G401.6 (cell line): ENCODE measurements at regions not wholly inside any gene's neighbourhood (a gene's known extent, or its start where the extent isn't known, plus 50 kb on each side); places are given as distances from the start of the nearest gene placed in this dataset.
"Not testable (repeated sequence)": the region's sequence is repeated elsewhere in the genome, so short reads cannot be mapped to it uniquely, and the experiment has no call there.

Experiments
- FAIRE-seq: peaks from 2 replicates; lab custom pipeline; 2012; peaks lifted over from hg19 to GRCh38; lab: Jason Lieb, UNC

GRCh38 chr4:16450724-16451123 lies 224.5 kb upstream of the TAPT1 start:
- no peak for FAIRE-seq

DNA sequence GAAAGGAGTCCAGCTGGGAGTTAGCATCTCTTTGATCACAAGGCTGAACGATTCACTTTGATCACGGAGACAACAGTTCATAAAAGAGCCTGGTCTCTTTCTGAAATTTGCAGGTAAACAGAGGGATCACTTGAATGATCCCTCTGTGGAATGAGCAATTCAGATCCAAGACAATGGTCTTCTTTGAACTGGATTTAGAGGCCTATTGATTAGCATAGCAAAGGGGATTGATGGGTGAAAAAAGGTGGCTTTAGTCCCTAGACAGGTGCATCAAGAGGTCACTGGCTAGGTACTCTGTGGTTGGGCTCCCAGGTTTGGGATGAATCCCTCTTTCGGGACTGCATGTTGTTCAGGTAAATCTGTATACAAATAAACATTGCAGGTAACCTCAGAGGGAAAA lies 223.8 kb upstream of the TAPT1 start:
- FAIRE-seq = no peak

- no peak for FAIRE-seq
These were observed 223.1 kb upstream of the TAPT1 start for GRCh38 chr4:16449406-16449805.

GRCh38 chr4:16448241-16448840 lies 222.1 kb upstream of the TAPT1 start:
- no peak for FAIRE-seq

- no peak for FAIRE-seq
These were observed 217.3 kb upstream of the TAPT1 start for GRCh38 chr4:16443504-16444088.

GRCh38 chr4:16442296-16442695 lies 216.0 kb upstream of the TAPT1 start:
- FAIRE-seq = no peak

GRCh38 chr4:16439768-16440167 lies 213.5 kb upstream of the TAPT1 start:
- no peak for FAIRE-seq

GRCh38 chr4:16438986-16439385 lies 212.7 kb upstream of the TAPT1 start:
- no peak for FAIRE-seq

- no peak for FAIRE-seq
These were observed 211.6 kb upstream of the TAPT1 start for GRCh38 chr4:16437836-16438235.

DNA sequence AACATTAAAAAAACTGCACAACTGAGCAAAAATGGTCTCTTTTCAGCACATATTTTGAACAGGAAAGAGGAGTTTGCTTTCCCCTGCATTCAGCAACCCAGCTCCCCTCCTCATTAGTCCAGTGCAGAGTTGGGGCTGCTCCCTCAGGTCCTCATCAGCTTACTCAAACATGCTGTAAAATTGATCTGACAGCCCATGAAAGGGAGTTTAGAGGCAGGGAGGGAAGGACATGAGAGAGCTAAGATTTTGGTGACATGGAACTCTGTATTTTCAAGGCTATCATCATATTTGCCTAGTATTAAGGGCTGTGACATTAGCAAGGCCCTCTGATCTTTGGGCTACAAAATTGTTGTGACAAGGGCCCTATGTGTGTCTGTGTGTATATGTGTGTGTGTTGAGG lies 205.6 kb upstream of the TAPT1 start:
- FAIRE-seq = no peak

- FAIRE-seq = no peak
These were observed 192.5 kb upstream of the TAPT1 start for GRCh38 chr4:16418814-16419213.

DNA sequence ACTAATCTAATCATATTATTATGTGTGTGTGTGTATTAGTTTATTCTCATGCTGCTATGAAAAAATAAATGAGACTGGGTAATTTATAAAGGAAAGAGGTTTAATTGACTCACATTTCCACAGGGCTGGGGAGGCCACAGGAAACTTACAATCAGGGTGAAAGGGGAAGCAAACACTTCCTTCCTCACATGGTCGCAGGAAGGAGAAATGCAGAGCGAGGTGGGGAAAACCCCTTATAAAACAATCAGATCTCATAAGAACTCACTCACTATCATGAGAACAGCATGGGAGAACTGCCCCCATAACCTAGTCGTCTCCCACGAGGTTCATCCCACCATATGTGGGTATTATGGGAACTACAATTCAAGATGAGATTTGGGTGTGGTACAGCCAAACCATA lies 190.9 kb upstream of the TAPT1 start:
- no peak for FAIRE-seq

- no peak for FAIRE-seq
These were observed 190.3 kb upstream of the TAPT1 start for GRCh38 chr4:16416601-16417000.

DNA sequence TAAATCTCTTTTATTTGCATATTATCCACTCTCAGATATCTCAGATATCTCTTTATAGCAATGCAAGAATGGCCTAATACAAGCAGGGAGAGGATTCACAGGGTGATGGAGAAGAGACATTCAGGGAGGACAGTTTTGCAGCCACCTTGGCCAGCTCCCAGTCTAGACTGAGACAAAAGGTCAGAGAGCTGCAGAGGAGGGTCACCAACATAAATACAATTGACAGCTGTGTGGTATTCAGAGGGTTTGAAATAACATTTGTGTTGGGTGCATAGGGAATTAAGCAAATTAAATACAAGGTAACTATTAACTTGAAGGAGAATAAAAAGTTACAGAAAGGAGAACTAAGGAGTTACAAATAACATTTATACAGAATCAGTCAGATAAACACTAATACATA lies 189.5 kb upstream of the TAPT1 start:
- no peak for FAIRE-seq

DNA sequence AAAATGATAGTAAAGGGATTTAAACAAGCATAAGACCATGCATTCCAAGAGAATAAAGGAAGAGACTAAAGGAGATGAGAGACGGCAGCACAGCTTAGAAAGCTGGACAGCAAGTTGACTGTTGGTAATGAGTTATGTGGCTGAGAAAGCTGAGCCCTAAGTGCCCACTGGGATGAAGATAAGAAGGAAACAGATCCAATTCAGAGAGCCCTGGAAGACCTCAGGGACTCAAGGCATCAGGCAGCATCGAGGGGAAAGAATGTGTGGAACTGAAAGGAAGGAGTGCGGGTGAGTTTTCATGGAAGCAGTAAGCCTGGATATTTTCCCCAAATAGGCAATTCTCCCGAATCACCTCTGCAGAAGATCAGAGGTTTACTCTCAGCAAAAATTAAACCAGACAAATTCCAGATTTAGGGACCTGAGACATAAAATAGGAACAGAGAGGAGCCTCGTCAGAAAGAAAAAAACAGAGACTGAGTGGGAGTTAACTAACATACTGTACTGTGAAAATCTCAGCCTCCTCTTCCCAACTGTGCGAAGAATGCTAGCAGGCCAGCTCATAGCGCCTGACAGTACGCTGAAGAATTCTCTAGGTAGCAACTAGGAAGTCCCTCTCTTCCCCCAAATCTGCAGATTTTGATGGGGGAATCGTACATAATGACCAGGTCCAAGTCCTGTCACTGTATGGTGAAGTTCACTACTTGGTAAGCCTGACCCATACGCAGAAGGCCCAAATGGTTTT lies 187.7 kb upstream of the TAPT1 start:
- no peak for FAIRE-seq

DNA sequence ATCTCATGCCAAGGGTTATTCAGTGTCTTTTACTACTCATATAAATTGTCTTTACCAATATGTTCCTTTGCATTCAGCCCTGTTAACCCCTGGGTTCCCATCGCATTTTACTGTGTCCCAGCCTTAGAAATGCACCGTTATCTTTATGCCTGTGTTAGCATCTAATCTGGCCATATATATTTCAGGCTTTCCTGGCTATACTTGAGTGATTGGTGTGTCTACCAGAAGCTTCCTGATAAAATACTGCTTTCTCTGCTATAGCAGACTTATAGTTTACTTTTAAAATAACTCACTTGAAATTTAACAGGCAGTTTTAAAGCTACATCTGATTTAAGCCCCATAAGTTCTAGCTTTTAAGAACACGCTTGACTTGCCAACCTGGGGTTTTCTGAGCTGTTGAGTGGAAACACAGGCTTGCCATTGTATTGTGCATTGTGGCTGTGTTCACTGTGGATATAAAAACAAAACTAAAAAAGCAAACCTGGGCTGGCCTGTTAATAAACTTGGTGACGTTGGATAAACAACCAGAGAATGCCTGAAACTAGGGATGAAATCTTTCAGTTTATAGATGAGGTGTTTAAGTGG lies 185.3 kb upstream of the TAPT1 start:
- FAIRE-seq = no peak

- not testable (repeated sequence) for FAIRE-seq
These were observed 166.9 kb upstream of the TAPT1 start for GRCh38 chr4:16393216-16393615.

- no peak for FAIRE-seq
These were observed 164.9 kb upstream of the TAPT1 start for GRCh38 chr4:16391196-16391595.

GRCh38 chr4:16387448-16387847 lies 161.2 kb upstream of the TAPT1 start:
- no peak for FAIRE-seq

- FAIRE-seq = no peak
These were observed 160.5 kb upstream of the TAPT1 start for GRCh38 chr4:16386711-16387320.

GRCh38 chr4:16384576-16384975 lies 158.3 kb upstream of the TAPT1 start:
- no peak for FAIRE-seq

DNA sequence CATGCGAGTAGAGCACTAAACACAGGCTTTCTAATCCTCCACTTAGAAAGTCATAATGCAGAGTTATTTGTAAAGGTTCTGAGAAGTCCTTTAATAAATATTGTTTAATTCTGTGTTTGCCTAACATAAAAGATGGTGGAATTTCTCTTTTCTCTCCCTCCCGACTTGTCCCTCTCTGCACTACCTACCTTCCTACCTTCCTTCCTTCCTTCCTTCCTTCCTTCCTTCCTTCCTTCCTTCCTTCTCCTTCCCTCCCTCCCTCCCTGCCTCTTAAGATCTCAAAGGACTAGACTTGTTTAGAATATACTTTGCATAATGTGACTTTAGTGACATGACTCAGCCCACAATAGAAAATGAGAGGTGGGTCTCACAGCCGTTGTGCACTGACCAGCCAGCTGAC lies 156.3 kb upstream of the TAPT1 start:
- FAIRE-seq = no peak

GRCh38 chr4:16377887-16378286 lies 151.6 kb upstream of the TAPT1 start:
- no peak for FAIRE-seq
